SH-SY5Y (cell line): ENCODE measurements at regions not wholly inside any gene's neighbourhood (a gene's known extent, or its start where the extent isn't known, plus 50 kb on each side); places are given as distances from the start of the nearest gene placed in this dataset.

ENCODE experiments used
- GATA2 ChIP-seq: IDR thresholded peaks from 2 replicates; pipeline ENCODE4 v1.6.1; 2011; ENCODE audit warnings: mild to moderate bottlenecking, low read depth, low read length
- GATA3 ChIP-seq: IDR thresholded peaks from 2 replicates; pipeline ENCODE4 v1.6.1; 2011; ENCODE audit warnings: low read depth, mild to moderate bottlenecking, low read length, moderate library complexity

DNA sequence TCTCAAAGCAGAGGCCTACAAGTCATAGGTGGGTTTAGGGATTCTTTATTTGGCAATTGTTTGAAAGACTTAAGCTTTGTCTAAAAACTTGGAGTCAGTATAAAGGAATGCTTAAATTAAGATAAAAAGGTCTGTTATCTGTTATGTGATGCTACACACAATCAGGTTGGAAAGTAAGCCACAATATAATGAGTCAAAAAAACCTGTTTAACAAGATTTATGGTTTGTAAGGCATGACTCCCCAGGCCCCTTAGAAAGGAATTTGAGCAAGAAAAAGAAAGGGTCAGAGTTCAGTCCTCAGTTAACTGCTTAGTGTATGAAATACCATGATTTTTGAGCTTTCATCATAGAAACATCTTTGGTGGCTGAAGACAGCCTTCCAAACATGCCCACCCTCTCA is 66.8 kb upstream of the HMGN3 start:
- TF ChIP-seq GATA2 = no peak
- TF ChIP-seq GATA3 = no peak

DNA sequence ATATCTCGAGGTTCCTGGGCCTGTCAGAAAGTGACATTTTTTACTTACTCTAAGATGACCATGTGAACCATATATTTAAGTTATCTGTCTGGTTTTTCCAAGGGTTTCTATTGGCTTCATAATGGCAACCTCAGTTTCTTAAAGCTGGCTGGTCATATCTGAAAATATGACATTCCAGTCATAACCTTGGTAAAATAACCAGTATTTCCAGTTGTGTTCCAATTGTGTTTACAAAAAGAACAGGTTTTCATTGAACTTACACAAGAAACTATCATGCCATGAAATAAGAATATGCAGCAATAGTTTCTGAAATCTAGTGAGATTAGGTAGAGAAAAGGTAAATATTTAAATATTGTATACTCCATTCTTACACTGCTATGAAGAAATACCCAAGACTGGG is 61.7 kb upstream of the HMGN3 start:
- TF ChIP-seq GATA2 (no peak), GATA3 (no peak)
